Hepatocyte (in vitro differentiated cells): ENCODE measurements at regions not wholly inside any gene's neighbourhood (a gene's known extent, or its start where the extent isn't known, plus 50 kb on each side); places are given as distances from the start of the nearest gene placed in this dataset.

ENCODE experiments used
- EZH2 ChIP-seq: fragments of 200-600 bp; sonication (generic); IDR thresholded peaks from 2 replicates; pipeline ENCODE4 v1.6.1; 2016; ENCODE audit warnings: antibody characterized with exemption, mild to moderate bottlenecking, borderline replicate concordance
- TF ChIP-seq, protein P1 (sequence below): fragments of 200-600 bp; sonication (generic); IDR thresholded peaks from 2 replicates; pipeline ENCODE4 v1.5.1; 2016; ENCODE audit warnings: antibody characterized with exemption, mild to moderate bottlenecking; ENCODE audit not compliant: poor library complexity

DNA sequence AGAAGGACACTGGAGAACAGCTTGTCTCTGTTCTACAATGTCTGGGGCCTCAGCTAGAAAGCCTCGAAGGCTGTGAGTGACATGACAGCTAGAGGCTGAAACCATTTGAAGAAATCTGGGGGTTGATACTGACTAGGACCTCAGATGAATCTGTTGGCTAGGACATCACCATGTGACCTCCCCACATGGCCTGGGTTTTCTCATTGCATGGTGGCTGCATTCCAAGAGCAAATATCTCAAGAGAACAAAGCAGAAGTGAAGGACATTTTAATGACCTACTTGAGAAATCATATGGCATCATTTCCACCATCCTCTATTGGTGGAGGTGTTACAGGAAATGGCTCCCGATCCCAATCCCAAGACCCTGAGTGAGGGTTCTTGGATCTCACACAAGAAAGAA is 450.6 kb upstream of the AUTS2 start:
- TF ChIP-seq, protein P1, sequence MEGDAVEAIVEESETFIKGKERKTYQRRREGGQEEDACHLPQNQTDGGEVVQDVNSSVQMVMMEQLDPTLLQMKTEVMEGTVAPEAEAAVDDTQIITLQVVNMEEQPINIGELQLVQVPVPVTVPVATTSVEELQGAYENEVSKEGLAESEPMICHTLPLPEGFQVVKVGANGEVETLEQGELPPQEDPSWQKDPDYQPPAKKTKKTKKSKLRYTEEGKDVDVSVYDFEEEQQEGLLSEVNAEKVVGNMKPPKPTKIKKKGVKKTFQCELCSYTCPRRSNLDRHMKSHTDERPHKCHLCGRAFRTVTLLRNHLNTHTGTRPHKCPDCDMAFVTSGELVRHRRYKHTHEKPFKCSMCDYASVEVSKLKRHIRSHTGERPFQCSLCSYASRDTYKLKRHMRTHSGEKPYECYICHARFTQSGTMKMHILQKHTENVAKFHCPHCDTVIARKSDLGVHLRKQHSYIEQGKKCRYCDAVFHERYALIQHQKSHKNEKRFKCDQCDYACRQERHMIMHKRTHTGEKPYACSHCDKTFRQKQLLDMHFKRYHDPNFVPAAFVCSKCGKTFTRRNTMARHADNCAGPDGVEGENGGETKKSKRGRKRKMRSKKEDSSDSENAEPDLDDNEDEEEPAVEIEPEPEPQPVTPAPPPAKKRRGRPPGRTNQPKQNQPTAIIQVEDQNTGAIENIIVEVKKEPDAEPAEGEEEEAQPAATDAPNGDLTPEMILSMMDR, result no peak
- TF ChIP-seq EZH2, result no peak
